Heart right ventricle (tissue), 16 donors: ENCODE measurements at regions not wholly inside any gene's neighbourhood (a gene's known extent, or its start where the extent isn't known, plus 50 kb on each side); places are given as distances from the start of the nearest gene placed in this dataset.

ENCODE experiments used
- ATAC-seq, 8 donors: fragments of 200-7000 bp; cut with Tn5 transposase; one replicate each; pipeline ENCODE4 v1.9.1; 2020; ENCODE audit warnings: mild to moderate bottlenecking in 8 of 8, moderate library complexity in 8 of 8, moderate number of reproducible peaks in 1 of 8
- DNase-seq, 2 donors: peaks; one replicate each; pipeline ENCODE4 v3.0.0-alpha.2; 2020
- H3K27ac ChIP-seq, 10 donors: fragments of 200-600 bp; sonication (generic) in 2 of 10; one replicate each; pipeline versions ENCODE4 v1.5.0 to v1.8.0; 2020 to 2022; ENCODE audit warnings: mild to moderate bottlenecking in 3 of 10
- H3K27me3 ChIP-seq, 7 donors: fragments of 200-600 bp; one replicate each; pipeline ENCODE4 v1.8.0; 2021 to 2022; ENCODE audit warnings: mild to moderate bottlenecking in 2 of 7
- H3K36me3 ChIP-seq, 9 donors: fragments of 200-600 bp; sonication (generic) in 1 of 9; one replicate each; pipeline versions ENCODE4 v1.5.0 to v1.8.0; 2020 to 2022; ENCODE audit warnings: mild to moderate bottlenecking in 2 of 9
- H3K4me1 ChIP-seq, 9 donors: fragments of 200-600 bp; sonication (generic) in 1 of 9; one replicate each; pipeline versions ENCODE4 v1.5.0 to v1.8.0; 2020 to 2022; ENCODE audit warnings: mild to moderate bottlenecking in 4 of 9
- H3K4me3 ChIP-seq, 10 donors: fragments of 200-600 bp; sonication (generic) in 2 of 10; one replicate each; pipeline versions ENCODE4 v1.5.0 to v1.8.0; 2020 to 2022; ENCODE audit warnings: mild to moderate bottlenecking in 7 of 10, moderate library complexity in 2 of 10
- H3K9me3 ChIP-seq, 11 donors: fragments of 200-600 bp in 10 of 11; sonication (generic) in 2 of 11; one replicate each; pipeline versions ENCODE4 v1.5.0 to v1.8.0; 2013 to 2022; ENCODE audit warnings: mild to moderate bottlenecking in 2 of 11, control low read depth in 1 of 11, moderate library complexity in 1 of 11
- CTCF ChIP-seq, 9 donors: fragments of 200-600 bp; sonication (generic) in 2 of 9; IDR thresholded peaks; one replicate each; pipeline versions ENCODE4 v1.5.0 to v1.8.0; 2021 to 2022; ENCODE audit warnings: antibody characterized with exemption in 9 of 9, mild to moderate bottlenecking in 5 of 9, moderate library complexity in 1 of 9
- WGBS, 2 donors: extraction: QIAGEN DNeasy Blood & Tissue Kit; methylation state at CpG; one replicate each; pipeline ENCODE4 v1.1.7; 2013; ENCODE audit warnings: inconsistent platforms in 1 of 2; 5-methylcytosine and 5-hydroxymethylcytosine counted together
- intact Hi-C, 10 donors: fragments of 100-400 bp; cut with DNase I; formaldehyde crosslinking; loops; one replicate each; pipeline versions ENCODE4 v1.11.1 to v1.14.2; 2022
- donor health status: Arrhythmogenic right ventricular cardiomyopathy.
- donor health status: ischemic (EF 13 %, LVEDD 7.1; RV severe dilation, severe dysfunction).
- donor health status: healthy with polysubstance abuse.
- donor health status: DM: no; HTN: yes; CAD: no.
- donor health status: DM: no; HTN: no; CAD: no.
- donor health status: ischemic (EF 25% LVEDD 6.9; RV normal size, moderate dysfunction).
- donor health status: ischemic (EF 25% LVEDD 5.7; RV mildly dilated, moderate dysfunction).
- donor health status: healthy.
- donor health status: DM: yes; HTN: yes; CAD: no.
- donor health status: Ischemic cardiomyopathy.
- donor health status: ischemic (EF 35%, LVEDD 5.7; RV mildly dilated, moderate dysfunction).
- donor health status: nonischemic (EF 11% LVEDD 7.7; RV severe dilation, severe dysfunction).
- donor health status: DM: yes; HTN: yes; CAD: no.
- donor health status: PGD.
- donor health status: ischemic (EF 29% LVEDD 5.4; RV normal size, mild dysfunction).
- donor health status: nonischemic (EF 23%, LVEDD 6.1; RV moderate dilation, normal function).

- no peak for TF ChIP-seq CTCF (IDR thresholded peaks at IDR 0.05)
Observed at GRCh38 chr13:24071016-24071415, 89.5 kb upstream of the SPATA13 start.

GRCh38 chr13:24071423-24072075 is 89.0 kb upstream of the SPATA13 start:
- WGBS, 2 donors: 62 to 73% methylated on average over 6 of the region's 6 CpGs

More at GRCh38 chr13:24071016-24071415, 89.5 kb upstream of the SPATA13 start:
- peaks cover 0 to 9% (median 0%) of the 10 kb centered on the region in 7 donors for H3K27me3 ChIP-seq
- H3K27ac ChIP-seq: peak overlapping the region in 6 of 10 donors; percentile 13 to 66 (median 49)
- no peak for DNase-seq
- WGBS, 2 donors: 98 to 100% methylated on average over 1 of the region's 1 CpG
- no peaks in the 10 kb centered on the region for H3K36me3 ChIP-seq
- no peak overlapping the region for H3K4me3 ChIP-seq
- intact Hi-C loops: no loop called here
- no peak for ATAC-seq
- no peaks in the 10 kb centered on the region for H3K9me3 ChIP-seq
- peaks cover 0 to 36% (median 13%) of the 10 kb centered on the region in 9 donors for H3K4me1 ChIP-seq

GRCh38 chr13:24073657-24074056 is 86.9 kb upstream of the SPATA13 start:
- Histone ChIP-seq H3K9me3 (no peaks in the 10 kb centered on the region), H3K36me3 (no peaks in the 10 kb centered on the region), H3K27ac (no peak overlapping the region), H3K27me3 (peaks cover 0 to 9% (median 0%) of the 10 kb centered on the region in 7 donors), H3K4me3 (no peak overlapping the region), H3K4me1 (peaks cover 0 to 41% (median 13%) of the 10 kb centered on the region in 9 donors)
- TF ChIP-seq CTCF (IDR thresholded peaks at IDR 0.05): no peak
- ATAC-seq (no peak), DNase-seq (no peak)
- 89 to 96% methylated on average over 2 of the region's 2 CpGs for WGBS, 2 donors
- intact Hi-C loops: no loop called here

More at GRCh38 chr13:24071423-24072075, 89.0 kb upstream of the SPATA13 start:
- DNase-seq (no peak), ATAC-seq (peak in 5 of 8 donors; percentile 60 to 84 (median 75))
- no peak for TF ChIP-seq CTCF (IDR thresholded peaks at IDR 0.05)
- peak overlapping the region in 6 of 10 donors; percentile 13 to 66 (median 49) for H3K27ac ChIP-seq
- intact Hi-C loops: no loop called here
- peaks cover 0 to 9% (median 0%) of the 10 kb centered on the region in 7 donors for H3K27me3 ChIP-seq
- H3K9me3 ChIP-seq: no peaks in the 10 kb centered on the region
- no peak overlapping the region for H3K4me3 ChIP-seq
- peaks cover 0 to 41% (median 13%) of the 10 kb centered on the region in 9 donors for H3K4me1 ChIP-seq
- H3K36me3 ChIP-seq: no peaks in the 10 kb centered on the region

GRCh38 chr13:24074678-24075077 is 85.8 kb upstream of the SPATA13 start:
- 55 to 67% methylated on average over 2 of the region's 2 CpGs for WGBS, 2 donors
- no peak for TF ChIP-seq CTCF (IDR thresholded peaks at IDR 0.05)
- intact Hi-C loops: no loop called here
- peaks cover 0 to 41% (median 13%) of the 10 kb centered on the region in 9 donors for H3K4me1 ChIP-seq
- H3K9me3 ChIP-seq: no peaks in the 10 kb centered on the region
- no peaks in the 10 kb centered on the region for H3K36me3 ChIP-seq
- H3K27me3 ChIP-seq: peaks cover 0 to 9% (median 0%) of the 10 kb centered on the region in 7 donors
- ATAC-seq (peak in 3 of 8 donors; percentile 35 to 54 (median 49)), DNase-seq (no peak)
- peak overlapping the region in 3 of 10 donors; percentile 17 to 45 (median 23) for H3K27ac ChIP-seq
- no peak overlapping the region for H3K4me3 ChIP-seq
